ENCODE measurements at regions not wholly inside any gene's neighbourhood (a gene's known extent, or its start where the extent isn't known, plus 50 kb on each side); places are given as distances from the start of the nearest gene placed in this dataset.
"Not testable (repeated sequence)": the region's sequence is repeated elsewhere in the genome, so short reads cannot be mapped to it uniquely, and the experiment has no call there.

GRCh38 chr13:89204435-89204834 is 1533.3 kb downstream of the SLITRK5 start:
- no peak for DNase-seq (ENCODE audit: low read depth in 1 of 2, low spot score in 2 of 2)
- no peak overlapping the region for H3K4me3 ChIP-seq
- H3K27ac ChIP-seq, result no peak overlapping the region
- no peaks in the 10 kb centered on the region for H3K36me3 ChIP-seq
- no peaks in the 10 kb centered on the region for H3K9me3 ChIP-seq (replicated peaks)
- no peaks in the 10 kb centered on the region for H3K27me3 ChIP-seq (replicated peaks)
- no peaks in the 10 kb centered on the region for H3K4me1 ChIP-seq (replicated peaks)

- no peak for DNase-seq (ENCODE audit: low read depth in 1 of 2, low spot score in 2 of 2)
- H3K27me3 ChIP-seq (replicated peaks), result no peaks in the 10 kb centered on the region
- no peaks in the 10 kb centered on the region for H3K9me3 ChIP-seq (replicated peaks)
- H3K27ac ChIP-seq, result no peak overlapping the region
- H3K36me3 ChIP-seq, result no peaks in the 10 kb centered on the region
- no peak overlapping the region for H3K4me3 ChIP-seq
- H3K4me1 ChIP-seq (replicated peaks), result no peaks in the 10 kb centered on the region
Observed at GRCh38 chr13:89205856-89206520, 1534.8 kb downstream of the SLITRK5 start.

- no peak overlapping the region for H3K4me3 ChIP-seq
- no peaks in the 10 kb centered on the region for H3K27me3 ChIP-seq (replicated peaks)
- no peaks in the 10 kb centered on the region for H3K36me3 ChIP-seq
- no peak overlapping the region for H3K27ac ChIP-seq
- H3K9me3 ChIP-seq (replicated peaks), result no peaks in the 10 kb centered on the region
- H3K4me1 ChIP-seq (replicated peaks), result no peaks in the 10 kb centered on the region
- DNase-seq (ENCODE audit: low read depth in 1 of 2, low spot score in 2 of 2), result no peak
Observed at GRCh38 chr13:89212186-89212585, 1541.0 kb downstream of the SLITRK5 start.

- H3K27ac ChIP-seq, result no peak overlapping the region
- H3K27me3 ChIP-seq (replicated peaks), result no peaks in the 10 kb centered on the region
- H3K36me3 ChIP-seq, result no peaks in the 10 kb centered on the region
- no peak overlapping the region for H3K4me3 ChIP-seq
- DNase-seq (ENCODE audit: low read depth in 1 of 2, low spot score in 2 of 2), result no peak
- H3K9me3 ChIP-seq (replicated peaks), result no peaks in the 10 kb centered on the region
- no peaks in the 10 kb centered on the region for H3K4me1 ChIP-seq (replicated peaks)
Observed at GRCh38 chr13:89214185-89214584, 1543.0 kb downstream of the SLITRK5 start.

- not testable (repeated sequence) for DNase-seq (ENCODE audit: low read depth in 1 of 2, low spot score in 2 of 2); H3K36me3 ChIP-seq; H3K27me3 ChIP-seq (replicated peaks); H3K4me3 ChIP-seq; H3K9me3 ChIP-seq (replicated peaks); H3K4me1 ChIP-seq (replicated peaks); H3K27ac ChIP-seq
Observed at GRCh38 chr13:89215319-89215718, 1544.1 kb downstream of the SLITRK5 start.

GRCh38 chr13:89217813-89218212 is 1546.6 kb downstream of the SLITRK5 start:
- H3K27me3 ChIP-seq (replicated peaks), result no peaks in the 10 kb centered on the region
- H3K4me1 ChIP-seq (replicated peaks), result no peaks in the 10 kb centered on the region
- DNase-seq (ENCODE audit: low read depth in 1 of 2, low spot score in 2 of 2), result no peak
- H3K4me3 ChIP-seq, result no peak overlapping the region
- no peaks in the 10 kb centered on the region for H3K36me3 ChIP-seq
- H3K9me3 ChIP-seq (replicated peaks), result no peaks in the 10 kb centered on the region
- H3K27ac ChIP-seq, result no peak overlapping the region

GRCh38 chr13:89221557-89222158 is 1550.5 kb downstream of the SLITRK5 start:
- DNase-seq (ENCODE audit: low read depth in 1 of 2, low spot score in 2 of 2), result no peak
- no peaks in the 10 kb centered on the region for H3K4me1 ChIP-seq (replicated peaks)
- H3K27me3 ChIP-seq (replicated peaks), result no peaks in the 10 kb centered on the region
- H3K9me3 ChIP-seq (replicated peaks), result no peaks in the 10 kb centered on the region
- no peaks in the 10 kb centered on the region for H3K36me3 ChIP-seq
- no peak overlapping the region for H3K4me3 ChIP-seq
- H3K27ac ChIP-seq, result no peak overlapping the region

GRCh38 chr13:89227356-89227755 is 1556.2 kb downstream of the SLITRK5 start:
- Histone ChIP-seq H3K27ac (no peak overlapping the region), H3K27me3 (replicated peaks) (no peaks in the 10 kb centered on the region), H3K4me3 (no peak overlapping the region), H3K9me3 (replicated peaks) (no peaks in the 10 kb centered on the region), H3K36me3 (no peaks in the 10 kb centered on the region), H3K4me1 (replicated peaks) (no peaks in the 10 kb centered on the region)
- no peak for DNase-seq (ENCODE audit: low read depth in 1 of 2, low spot score in 2 of 2)

GRCh38 chr13:89238496-89238895 is 1567.3 kb downstream of the SLITRK5 start:
- Histone ChIP-seq H3K9me3 (replicated peaks) (no peaks in the 10 kb centered on the region), H3K27me3 (replicated peaks) (no peaks in the 10 kb centered on the region), H3K4me3 (no peak overlapping the region), H3K27ac (no peak overlapping the region), H3K4me1 (replicated peaks) (no peaks in the 10 kb centered on the region), H3K36me3 (no peaks in the 10 kb centered on the region)
- no peak for DNase-seq (ENCODE audit: low read depth in 1 of 2, low spot score in 2 of 2)

GRCh38 chr13:89239361-89240127 is 1568.4 kb downstream of the SLITRK5 start:
- H3K36me3 ChIP-seq, result no peaks in the 10 kb centered on the region
- no peak overlapping the region for H3K27ac ChIP-seq
- no peaks in the 10 kb centered on the region for H3K4me1 ChIP-seq (replicated peaks)
- no peaks in the 10 kb centered on the region for H3K27me3 ChIP-seq (replicated peaks)
- no peaks in the 10 kb centered on the region for H3K9me3 ChIP-seq (replicated peaks)
- DNase-seq (ENCODE audit: low read depth in 1 of 2, low spot score in 2 of 2), result no peak
- no peak overlapping the region for H3K4me3 ChIP-seq

- no peak for DNase-seq (ENCODE audit: low read depth in 1 of 2, low spot score in 2 of 2)
- Histone ChIP-seq H3K27me3 (replicated peaks) (no peaks in the 10 kb centered on the region), H3K27ac (no peak overlapping the region), H3K4me3 (no peak overlapping the region), H3K36me3 (no peaks in the 10 kb centered on the region), H3K4me1 (replicated peaks) (no peaks in the 10 kb centered on the region), H3K9me3 (replicated peaks) (no peaks in the 10 kb centered on the region)
Observed at GRCh38 chr13:89255844-89256406, 1584.8 kb downstream of the SLITRK5 start.

GRCh38 chr13:89267734-89268133 is 1596.6 kb downstream of the SLITRK5 start:
- Histone ChIP-seq H3K36me3 (no peaks in the 10 kb centered on the region), H3K27ac (no peak overlapping the region), H3K27me3 (replicated peaks) (no peaks in the 10 kb centered on the region), H3K4me1 (replicated peaks) (no peaks in the 10 kb centered on the region), H3K4me3 (no peak overlapping the region), H3K9me3 (replicated peaks) (no peaks in the 10 kb centered on the region)
- DNase-seq (ENCODE audit: low read depth in 1 of 2, low spot score in 2 of 2), result no peak

- no peak for DNase-seq (ENCODE audit: low read depth in 1 of 2, low spot score in 2 of 2)
- Histone ChIP-seq H3K27ac (no peak overlapping the region), H3K27me3 (replicated peaks) (no peaks in the 10 kb centered on the region), H3K36me3 (no peaks in the 10 kb centered on the region), H3K4me3 (no peak overlapping the region), H3K9me3 (replicated peaks) (no peaks in the 10 kb centered on the region), H3K4me1 (replicated peaks) (no peaks in the 10 kb centered on the region)
Observed at GRCh38 chr13:89269737-89270136, 1598.6 kb downstream of the SLITRK5 start.

GRCh38 chr13:89270736-89271135 is 1599.6 kb downstream of the SLITRK5 start:
- no peak for DNase-seq (ENCODE audit: low read depth in 1 of 2, low spot score in 2 of 2)
- H3K27me3 ChIP-seq (replicated peaks), result no peaks in the 10 kb centered on the region
- H3K9me3 ChIP-seq (replicated peaks), result no peaks in the 10 kb centered on the region
- no peaks in the 10 kb centered on the region for H3K4me1 ChIP-seq (replicated peaks)
- H3K4me3 ChIP-seq, result no peak overlapping the region
- no peaks in the 10 kb centered on the region for H3K36me3 ChIP-seq
- H3K27ac ChIP-seq, result no peak overlapping the region
